ENCODE measurements at regions not wholly inside any gene's neighbourhood (a gene's known extent, or its start where the extent isn't known, plus 50 kb on each side); places are given as distances from the start of the nearest gene placed in this dataset.

DNA sequence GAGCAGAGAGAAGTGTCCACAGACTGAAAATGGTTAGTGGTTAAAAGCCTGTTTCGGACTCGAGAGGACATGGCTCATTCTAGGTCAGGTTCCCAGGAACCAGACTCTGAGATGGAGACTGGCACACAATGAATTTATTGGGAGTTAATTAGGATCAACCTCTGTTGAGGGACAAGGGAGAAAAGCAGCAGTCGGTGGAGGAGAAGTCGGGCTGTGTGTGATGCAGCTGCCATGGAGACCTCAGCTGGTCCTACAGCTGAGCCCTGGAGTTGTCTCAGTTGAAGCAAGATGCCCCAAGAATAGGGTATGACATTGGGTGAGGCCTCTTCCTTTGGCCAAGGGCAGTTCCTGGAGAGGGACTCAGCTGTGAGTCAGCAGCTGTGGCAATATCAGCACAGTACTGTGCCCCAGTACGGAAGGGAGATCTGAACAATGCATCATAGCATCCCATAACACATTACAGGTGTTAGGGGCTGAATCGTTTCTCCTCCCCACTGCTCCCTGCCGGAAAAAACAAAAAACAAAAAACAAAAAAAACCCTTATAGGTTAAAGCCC, 105.4 kb downstream of the ABHD5 start:
- TF ChIP-seq CTCF (IDR thresholded peaks at IDR 0.05), result no peak

DNA sequence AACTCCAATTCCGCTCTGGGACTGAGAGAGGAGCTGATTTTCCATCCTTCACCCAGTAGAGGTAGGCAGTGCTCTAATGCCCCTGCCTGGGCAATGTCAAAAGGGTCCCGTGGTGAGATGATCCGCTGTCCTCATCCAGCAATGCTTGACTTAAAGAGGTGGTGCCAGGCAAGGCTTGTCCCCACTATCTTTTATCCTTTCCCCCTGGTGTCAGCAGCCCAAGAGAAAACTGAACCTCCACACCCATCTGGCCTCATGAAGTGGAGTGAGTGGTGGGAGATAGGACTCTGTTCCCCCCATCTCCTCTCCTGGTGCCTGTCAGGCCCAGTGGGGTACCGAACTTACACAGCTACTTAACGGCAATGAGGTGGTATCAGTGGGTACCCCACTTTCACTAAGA, 107.1 kb downstream of the ABHD5 start:
- no peak for DNase-seq (ENCODE audit: low spot score)
- H3K4me3 ChIP-seq, result no peak overlapping the region
- no peak for TF ChIP-seq CTCF (IDR thresholded peaks at IDR 0.05)
- no peak overlapping the region for H3K27ac ChIP-seq

More for the DNA sequence above, 105.4 kb downstream of the ABHD5 start:
- H3K4me3 ChIP-seq, result no peak overlapping the region
- no peak for DNase-seq (ENCODE audit: low spot score)
- no peak overlapping the region for H3K27ac ChIP-seq

DNA sequence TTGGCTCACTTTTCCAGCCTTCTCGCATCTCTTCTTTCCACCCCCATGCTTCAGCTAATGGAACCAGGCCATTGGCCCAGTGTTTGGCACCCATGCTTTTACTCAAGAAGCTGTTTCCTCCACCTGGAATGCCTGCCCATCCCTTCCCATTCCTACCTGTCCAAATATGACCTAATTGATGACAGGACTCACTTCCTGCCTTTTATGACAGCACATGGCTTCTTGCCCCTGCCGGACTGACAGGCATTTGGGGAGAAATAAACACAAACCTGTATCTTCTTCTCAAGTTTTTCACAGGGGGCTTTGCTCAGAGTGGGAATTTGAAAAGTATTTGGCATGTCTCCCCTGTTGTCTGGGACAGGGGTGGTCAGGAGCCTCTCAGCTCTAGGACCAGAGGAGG, 120.1 kb downstream of the ABHD5 start:
- no peak for TF ChIP-seq CTCF (IDR thresholded peaks at IDR 0.05)
- no peak for DNase-seq (ENCODE audit: low spot score)
- no peak overlapping the region for H3K4me3 ChIP-seq
- no peak overlapping the region for H3K27ac ChIP-seq

DNA sequence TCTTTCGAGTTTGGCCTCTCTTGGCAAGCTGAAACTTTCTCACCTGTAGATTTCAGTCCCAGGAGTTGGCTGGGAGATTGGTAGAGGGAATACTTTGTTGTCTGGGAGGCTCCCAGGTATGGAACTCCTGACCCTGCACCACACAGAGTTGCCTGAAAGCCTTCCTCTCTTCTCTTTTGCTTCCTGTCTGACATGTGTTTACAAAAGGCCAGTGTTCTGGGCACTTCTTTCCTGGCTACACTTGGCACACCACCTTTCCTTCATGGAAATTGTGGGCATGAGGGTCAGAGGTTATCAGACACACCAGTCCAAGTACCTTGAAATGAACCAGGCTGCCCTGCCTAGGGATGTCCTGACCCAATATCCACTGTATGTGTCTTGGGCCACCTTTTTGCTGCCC, 123.7 kb downstream of the ABHD5 start:
- Histone ChIP-seq H3K4me3 (no peak overlapping the region), H3K27ac (no peak overlapping the region)
- no peak for TF ChIP-seq CTCF (IDR thresholded peaks at IDR 0.05)
- no peak for DNase-seq (ENCODE audit: low spot score)

DNA sequence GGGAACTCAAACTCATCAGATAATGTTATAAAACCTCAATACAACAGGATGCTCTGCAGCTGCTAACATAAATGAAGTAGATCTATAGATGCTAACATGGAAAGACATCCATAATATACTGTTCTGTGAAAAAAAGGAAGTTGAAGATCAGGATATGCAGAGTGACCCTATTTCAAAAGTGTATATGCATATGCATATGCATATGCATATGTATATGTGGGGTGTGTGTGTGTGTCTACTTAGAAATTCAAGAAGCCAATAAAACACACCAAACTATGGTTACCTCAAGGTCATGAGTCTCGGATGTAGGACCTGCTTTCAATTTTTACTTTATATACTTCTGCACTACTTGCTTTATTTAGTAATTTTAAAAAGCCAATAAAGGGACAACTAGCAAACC, 125.6 kb downstream of the ABHD5 start:
- no peak for TF ChIP-seq CTCF (IDR thresholded peaks at IDR 0.05)
- Histone ChIP-seq H3K4me3 (no peak overlapping the region), H3K27ac (no peak overlapping the region)
- no peak for DNase-seq (ENCODE audit: low spot score)

DNA sequence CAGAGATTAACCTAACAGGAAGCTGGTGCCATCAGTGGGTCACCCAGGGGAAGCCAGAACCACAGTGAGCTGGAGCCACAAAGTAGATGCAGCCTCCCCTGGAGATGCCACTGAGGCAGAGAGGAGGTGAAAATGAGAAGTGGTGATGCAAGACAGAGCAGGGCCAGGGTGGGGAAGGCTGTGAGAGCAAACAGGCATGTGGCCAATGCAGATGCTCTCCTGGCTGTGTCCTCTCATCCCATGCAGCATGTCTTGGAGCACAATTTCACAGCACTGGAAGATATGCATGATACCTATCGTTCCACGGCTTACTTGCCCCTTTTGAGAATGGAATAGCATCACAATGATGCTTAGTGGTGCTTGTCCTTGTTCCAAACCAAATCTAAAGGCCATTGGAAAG, 126.3 kb downstream of the ABHD5 start:
- H3K4me3 ChIP-seq, result no peak overlapping the region
- no peak overlapping the region for H3K27ac ChIP-seq
- no peak for DNase-seq (ENCODE audit: low spot score)
- no peak for TF ChIP-seq CTCF (IDR thresholded peaks at IDR 0.05)

DNA sequence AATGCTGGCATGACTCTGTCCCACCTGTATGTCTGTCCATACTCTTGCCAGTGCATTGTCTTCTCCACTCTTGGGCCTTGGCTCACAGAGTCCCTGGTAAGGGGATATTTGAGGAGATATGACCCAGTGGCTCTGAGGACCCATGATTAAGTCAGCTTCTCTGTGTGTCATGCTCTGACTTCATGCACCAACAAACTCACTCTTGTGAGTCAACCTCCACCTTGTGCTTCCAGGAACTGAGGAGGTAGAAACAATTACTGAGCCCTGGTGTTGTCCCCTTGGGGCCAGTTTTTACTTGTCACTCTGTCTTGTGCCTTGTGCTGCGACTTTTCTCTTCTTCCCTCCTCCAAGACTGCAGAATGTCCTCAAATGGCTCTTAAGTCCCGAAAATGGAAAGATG, 127.1 kb downstream of the ABHD5 start:
- no peak for TF ChIP-seq CTCF (IDR thresholded peaks at IDR 0.05)
- H3K4me3 ChIP-seq, result no peak overlapping the region
- no peak overlapping the region for H3K27ac ChIP-seq
- DNase-seq (ENCODE audit: low spot score), result no peak

Measured in coronary artery (tissue), 2 donors.